ENCODE measurements at regions not wholly inside any gene's neighbourhood (a gene's known extent, or its start where the extent isn't known, plus 50 kb on each side); places are given as distances from the start of the nearest gene placed in this dataset.

DNA sequence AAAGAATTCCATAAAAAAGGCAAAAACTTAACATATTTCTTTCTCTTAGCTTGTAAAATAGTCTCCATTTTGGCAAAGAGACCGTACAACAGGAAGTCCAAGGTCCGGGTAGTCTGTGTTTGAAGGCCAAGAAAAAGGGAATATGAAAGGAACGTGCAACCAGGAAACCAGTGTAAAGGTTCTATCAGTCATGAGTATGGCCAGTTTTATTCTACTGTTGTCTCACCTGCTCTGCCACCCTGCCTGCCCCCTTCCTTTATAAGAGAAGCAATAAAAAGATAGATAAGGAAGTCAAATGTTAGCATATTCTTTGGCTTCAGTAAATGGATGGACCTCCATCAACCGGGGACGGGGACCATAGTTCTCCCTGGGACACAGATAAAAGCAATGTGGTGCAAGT, 370.6 kb upstream of the ROBO2 start:
- Histone ChIP-seq H3K36me3 (ENCODE audit: control insufficient read depth, insufficient read depth, low read length) (no peaks in the 10 kb centered on the region), H3K4me1 (replicated peaks in 1 of 2; ENCODE audit: control insufficient read depth in 2 of 2, insufficient read depth in 2 of 2, low read length in 2 of 2) (no peaks in the 10 kb centered on the region), H3K79me2 (ENCODE audit: control insufficient read depth, insufficient read depth, low read length) (no peaks in the 10 kb centered on the region), H3K27ac (ENCODE audit: extremely low read depth, low read depth, low read length) (no peak overlapping the region), H4K20me1 (replicated peaks; ENCODE audit: control insufficient read depth, insufficient read depth, low read length) (no peaks in the 10 kb centered on the region), H3K4me2 (ENCODE audit: insufficient read depth, low read length) (no peak overlapping the region), H3K9me3 (replicated peaks; ENCODE audit: control insufficient read depth, insufficient read depth, low read depth, low read length) (no peaks in the 10 kb centered on the region; the same call in 1 of the 2 replicates), H3K4me3 (no peak overlapping the region), H3K9me1 (ENCODE audit: control insufficient read depth, insufficient read depth, low read length) (no peaks in the 10 kb centered on the region), H3K9ac (ENCODE audit: insufficient read depth in 1 of 2, low read depth in 2 of 2, low read length in 2 of 2) (no peak overlapping the region), H3K27me3 (ENCODE audit: control insufficient read depth in 2 of 2, insufficient read depth in 2 of 2, low read length in 2 of 2) (no peaks in the 10 kb centered on the region), H2AFZ (ENCODE audit: low read depth, low read length) (no peak overlapping the region)
- in situ Hi-C loops (cut with MboI) (no loop called here), intact Hi-C loops (cut with micrococcal nuclease) (no loop called here)
- no peak for FAIRE-seq
- no peak for ATAC-seq
- WGBS (ENCODE audit: insufficient coverage, low coverage, missing lambda C conversion rate), result 6% methylated on average over 5 of the region's 5 CpGs
- ChIA-PET POLR2A (no interaction called here), CTCF (ENCODE audit: low intra/inter-chr PET ratio) (no interaction called here)
- no TSS peak for BruUV-seq (replicated peaks)
- DNase-seq (ENCODE audit: extremely low read depth in 1 of 4, low spot score in 3 of 4), result no peak
- TF ChIP-seq TEAD4 (IDR thresholded peaks at IDR 0.05; ENCODE audit: low read length) (no peak), TEAD4 (CRISPR knock-in tag; IDR thresholded peaks at IDR 0.05; ENCODE audit: borderline replicate concordance) (no peak), PREB (CRISPR knock-in tag; IDR thresholded peaks at IDR 0.05) (no peak), NFRKB (IDR thresholded peaks at IDR 0.05; ENCODE audit: low read depth) (no peak), DACH1 (IDR thresholded peaks at IDR 0.05; ENCODE audit: partially characterized antibody) (no peak), STAT5A (IDR thresholded peaks at IDR 0.05; ENCODE audit: borderline replicate concordance, low read length) (no peak), CREB3L1 (IDR thresholded peaks at IDR 0.05; ENCODE audit: borderline replicate concordance, low read depth) (no peak), SETDB1 (IDR thresholded peaks at IDR 0.05; ENCODE audit: low read length) (no peak)

All from K562 (cell line).